CD8-positive, alpha-beta memory T cell (primary cell): ENCODE measurements at regions not wholly inside any gene's neighbourhood (a gene's known extent, or its start where the extent isn't known, plus 50 kb on each side); places are given as distances from the start of the nearest gene placed in this dataset.
"Not testable (repeated sequence)": the region's sequence is repeated elsewhere in the genome, so short reads cannot be mapped to it uniquely, and the experiment has no call there.

ENCODE experiments used
- CTCF ChIA-PET: fragments of 350-600 bp; sonication (Branson Sonifier 250); formaldehyde crosslinking; loops from one replicate; lab custom pipeline; 2021; ENCODE audit warnings: antibody characterized with exemption; lab: Charles Lee
- POLR2A ChIA-PET: fragments of 350-600 bp; sonication (Branson Sonifier 250); formaldehyde crosslinking; loops from one replicate; lab custom pipeline; 2021; ENCODE audit warnings: antibody characterized with exemption; lab: Charles Lee
- DNase-seq, 5 donors: peaks; one replicate each; pipeline versions ENCODE4 v3.0.0 to v3.0.0-alpha.2; 2020 to 2022; ENCODE audit warnings: mixed read lengths in 1 of 5
- H3K27ac ChIP-seq: one replicate; pipeline ENCODE4 v1.7.0; 2013; ENCODE audit warnings: low read depth, mild to moderate bottlenecking, low read length, moderate library complexity
- H3K27me3 ChIP-seq: 2 replicates; pipeline ENCODE4 v1.7.0; 2013; ENCODE audit warnings: low read length, mild to moderate bottlenecking; ENCODE audit not compliant: insufficient read depth, poor library complexity, severe bottlenecking
- H3K36me3 ChIP-seq: 2 replicates; pipeline ENCODE4 v1.7.0; 2013; ENCODE audit warnings: mild to moderate bottlenecking, low read length, moderate library complexity; ENCODE audit not compliant: insufficient read depth
- H3K4me1 ChIP-seq: 2 replicates; pipeline ENCODE4 v1.7.0; 2013; ENCODE audit warnings: mild to moderate bottlenecking, low read length, moderate library complexity; ENCODE audit not compliant: insufficient read depth
- H3K4me3 ChIP-seq: 2 replicates; pipeline ENCODE4 v1.7.0; 2013; ENCODE audit warnings: mild to moderate bottlenecking, low read length
- H3K9me3 ChIP-seq: 2 replicates; pipeline ENCODE4 v1.7.0; 2013; ENCODE audit warnings: mild to moderate bottlenecking, low read length
- H3K27ac Mint-ChIP-seq, 8 donors: one replicate each; pipeline ENCODE4 v1.8.0; 2020 to 2021; ENCODE audit warnings: mixed read lengths in 8 of 8, mild to moderate bottlenecking in 6 of 8, inconsistent platforms in 3 of 8, moderate library complexity in 3 of 8
- H3K27me3 Mint-ChIP-seq, 2 donors: one replicate each; pipeline ENCODE4 v1.8.0; 2020 to 2021; ENCODE audit warnings: mixed read lengths in 2 of 2, mild to moderate bottlenecking in 1 of 2, moderate library complexity in 1 of 2
- H3K36me3 Mint-ChIP-seq, 3 donors: one replicate each; pipeline ENCODE4 v1.8.0; 2020 to 2021; ENCODE audit warnings: mixed read lengths in 3 of 3, inconsistent platforms in 1 of 3, mild to moderate bottlenecking in 1 of 3
- H3K4me1 Mint-ChIP-seq, 3 donors: one replicate each; pipeline ENCODE4 v1.8.0; 2020 to 2021; ENCODE audit warnings: mixed read lengths in 3 of 3, inconsistent platforms in 1 of 3, mild to moderate bottlenecking in 1 of 3
- H3K4me3 Mint-ChIP-seq, 7 donors: one replicate each; pipeline ENCODE4 v1.8.0; 2020 to 2021; ENCODE audit warnings: mixed read lengths in 7 of 7, mild to moderate bottlenecking in 6 of 7, moderate library complexity in 4 of 7, inconsistent platforms in 2 of 7
- H3K9me3 Mint-ChIP-seq, 5 donors: one replicate each; pipeline ENCODE4 v1.8.0; 2020 to 2022; ENCODE audit warnings: mixed read lengths in 5 of 5, mild to moderate bottlenecking in 3 of 5, moderate library complexity in 2 of 5, inconsistent platforms in 1 of 5

- Histone ChIP-seq H3K9me3 (no peaks in the 10 kb centered on the region), H3K27me3 (no peaks in the 10 kb centered on the region), H3K27ac (no peak overlapping the region), H3K4me1 (no peaks in the 10 kb centered on the region), H3K4me3 (no peak overlapping the region), H3K36me3 (no peaks in the 10 kb centered on the region)
- Mint-ChIP-seq H3K27ac (no peak overlapping the region), H3K4me3 (no peak overlapping the region), H3K36me3 (no peaks in the 10 kb centered on the region), H3K4me1 (no peaks in the 10 kb centered on the region), H3K9me3 (no peaks in the 10 kb centered on the region), H3K27me3 (peaks cover 0 to 3% of the 10 kb centered on the region in 2 donors)
- CTCF ChIA-PET, result no interaction called here
- DNase-seq, result no peak
- POLR2A ChIA-PET, result no interaction called here
These were observed 611.3 kb upstream of the GJE1 start for GRCh38 chr6:141521440-141521839.

- Mint-ChIP-seq H3K4me1 (peaks cover 11 to 18% (median 15%) of the 10 kb centered on the region in 3 donors), H3K9me3 (no peaks in the 10 kb centered on the region), H3K4me3 (peak overlapping the region; percentile 10 to 73 (median 61)), H3K27me3 (peaks cover 0 to 3% of the 10 kb centered on the region in 2 donors), H3K27ac (peak overlapping the region in 2 of 8 donors; percentile 38 to 64), H3K36me3 (no peaks in the 10 kb centered on the region)
- POLR2A ChIA-PET, result no interaction called here
- Histone ChIP-seq H3K9me3 (no peaks in the 10 kb centered on the region), H3K36me3 (no peaks in the 10 kb centered on the region), H3K4me1 (no peaks in the 10 kb centered on the region), H3K27ac (no peak overlapping the region), H3K27me3 (no peaks in the 10 kb centered on the region), H3K4me3 (no peak overlapping the region)
- no peak for DNase-seq
- CTCF ChIA-PET, result interaction anchor here (1.2 kb wide), 1 partner anchor 30 kb away, joined by 3 read pairs; no protein-coding TSS in a partner anchor
These were observed 618.9 kb upstream of the GJE1 start for GRCh38 chr6:141513830-141514229.

DNA sequence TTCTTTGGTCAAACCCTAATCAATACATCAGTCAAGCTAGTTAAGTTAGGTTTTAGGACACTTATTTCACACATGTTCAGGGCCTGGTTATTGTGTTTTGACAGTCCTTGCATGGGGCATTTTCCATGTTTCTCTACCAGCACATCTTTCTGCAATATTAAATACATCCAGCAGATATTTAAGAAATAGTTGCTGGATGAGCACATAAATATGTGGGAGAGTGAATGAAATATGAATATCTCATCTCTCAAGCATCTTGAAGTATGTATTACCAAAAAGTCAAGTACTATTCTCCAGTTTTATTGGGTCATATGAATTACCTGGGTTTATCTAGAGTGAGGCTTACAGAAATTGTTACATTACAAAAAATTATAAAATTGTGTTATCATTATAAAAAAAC, 621.9 kb upstream of the GJE1 start:
- peaks cover 2 to 15% (median 2%) of the 10 kb centered on the region in 3 donors for H3K36me3 Mint-ChIP-seq
- no peak for DNase-seq
- H3K4me1 ChIP-seq, result no peaks in the 10 kb centered on the region
- no peak overlapping the region for H3K4me3 Mint-ChIP-seq
- H3K4me1 Mint-ChIP-seq, result peaks cover 11 to 18% (median 15%) of the 10 kb centered on the region in 3 donors
- H3K27me3 Mint-ChIP-seq, result no peaks in the 10 kb centered on the region
- H3K9me3 ChIP-seq, result peaks cover 4% of the 10 kb centered on the region
- ChIA-PET CTCF (no interaction called here), POLR2A (no interaction called here)
- H3K4me3 ChIP-seq, result no peak overlapping the region
- H3K27me3 ChIP-seq, result no peaks in the 10 kb centered on the region
- H3K9me3 Mint-ChIP-seq, result peaks cover 7 to 16% (median 13%) of the 10 kb centered on the region in 5 donors
- no peak overlapping the region for H3K27ac ChIP-seq
- no peak overlapping the region for H3K27ac Mint-ChIP-seq
- H3K36me3 ChIP-seq, result no peaks in the 10 kb centered on the region

- CTCF ChIA-PET, H3K27ac Mint-ChIP-seq, POLR2A ChIA-PET, H3K9me3 ChIP-seq, H3K4me1 Mint-ChIP-seq, H3K4me3 Mint-ChIP-seq, H3K27ac ChIP-seq, DNase-seq, H3K4me3 ChIP-seq, H3K27me3 Mint-ChIP-seq, H3K27me3 ChIP-seq, H3K36me3 ChIP-seq, H3K4me1 ChIP-seq: not testable (repeated sequence)
- Mint-ChIP-seq H3K36me3 (peaks cover 4 to 40% (median 5%) of the 10 kb centered on the region in 3 donors), H3K9me3 (peaks cover 14 to 30% (median 28%) of the 10 kb centered on the region in 5 donors)
These were observed 626.7 kb upstream of the GJE1 start for GRCh38 chr6:141506062-141506461.

GRCh38 chr6:141504318-141504717, 628.4 kb upstream of the GJE1 start:
- H3K27me3 ChIP-seq, POLR2A ChIA-PET, H3K4me1 ChIP-seq, H3K4me3 Mint-ChIP-seq, CTCF ChIA-PET, H3K27ac ChIP-seq, H3K27me3 Mint-ChIP-seq, H3K36me3 ChIP-seq, H3K4me1 Mint-ChIP-seq, DNase-seq, H3K4me3 ChIP-seq, H3K9me3 ChIP-seq: not testable (repeated sequence)
- Mint-ChIP-seq H3K36me3 (peaks cover 4 to 44% (median 5%) of the 10 kb centered on the region in 3 donors), H3K27ac (peak overlapping the region in 1 of 8 donors; percentile 34), H3K9me3 (peaks cover 14 to 30% (median 28%) of the 10 kb centered on the region in 5 donors)

DNA sequence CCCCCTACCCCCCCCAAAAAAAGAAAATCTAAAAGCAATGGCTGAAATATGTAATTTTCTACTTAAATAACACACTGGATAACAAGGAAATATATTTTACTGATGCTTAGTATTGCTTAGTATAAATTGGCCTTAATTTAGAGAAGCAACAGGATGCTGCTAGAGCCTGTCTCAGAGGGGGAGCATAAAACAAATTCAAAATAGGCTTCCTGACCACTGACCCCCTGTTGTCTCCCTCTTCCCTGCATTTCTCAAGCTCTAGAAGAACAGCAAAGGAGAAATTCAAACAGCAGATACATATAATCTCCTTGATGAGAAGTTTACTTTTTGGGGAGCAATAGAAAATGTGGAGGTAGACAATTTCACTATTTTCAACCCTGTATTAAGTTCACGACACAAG, 631.1 kb upstream of the GJE1 start:
- no peak for DNase-seq
- no peak overlapping the region for H3K27ac ChIP-seq
- no peaks in the 10 kb centered on the region for H3K4me1 ChIP-seq
- H3K9me3 Mint-ChIP-seq, result peaks cover 11 to 24% (median 22%) of the 10 kb centered on the region in 5 donors
- no peaks in the 10 kb centered on the region for H3K4me1 Mint-ChIP-seq
- no peak overlapping the region for H3K4me3 ChIP-seq
- H3K9me3 ChIP-seq, result peaks cover 4% of the 10 kb centered on the region
- H3K27ac Mint-ChIP-seq, result no peak overlapping the region
- H3K27me3 Mint-ChIP-seq, result peaks cover 0 to 5% of the 10 kb centered on the region in 2 donors
- H3K4me3 Mint-ChIP-seq, result no peak overlapping the region
- no peaks in the 10 kb centered on the region for H3K27me3 ChIP-seq
- ChIA-PET POLR2A (no interaction called here), CTCF (no interaction called here)
- peaks cover 4 to 37% (median 5%) of the 10 kb centered on the region in 3 donors for H3K36me3 Mint-ChIP-seq
- H3K36me3 ChIP-seq, result no peaks in the 10 kb centered on the region

DNA sequence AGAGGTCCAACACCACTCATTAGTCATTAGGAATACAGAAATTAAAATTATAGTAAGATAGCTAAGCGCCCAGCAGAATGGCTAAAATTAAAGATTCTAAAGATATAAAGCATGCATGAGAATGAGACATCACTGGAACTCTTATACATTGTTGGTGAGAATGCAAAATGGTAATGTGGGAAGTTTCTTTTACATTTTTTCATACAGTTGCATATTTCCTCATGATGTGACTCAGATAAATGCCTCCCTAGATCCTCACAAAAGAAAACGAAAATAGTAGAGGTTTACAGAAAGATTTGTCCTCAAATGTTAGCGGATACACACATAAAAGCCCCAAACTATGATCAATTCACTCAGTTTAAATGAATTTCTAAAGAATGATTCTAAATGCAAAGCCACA, 633.7 kb upstream of the GJE1 start:
- CTCF ChIA-PET, result no interaction called here
- no peaks in the 10 kb centered on the region for H3K4me1 Mint-ChIP-seq
- H3K4me3 Mint-ChIP-seq, result no peak overlapping the region

GRCh38 chr6:141492521-141493284, 640.0 kb upstream of the GJE1 start:
- H3K9me3 ChIP-seq, result no peaks in the 10 kb centered on the region
- peaks cover 5 to 8% (median 8%) of the 10 kb centered on the region in 3 donors for H3K4me1 Mint-ChIP-seq
- ChIA-PET CTCF (no interaction called here), POLR2A (no interaction called here)
- no peaks in the 10 kb centered on the region for H3K36me3 ChIP-seq
- H3K36me3 Mint-ChIP-seq, result no peaks in the 10 kb centered on the region
- H3K27me3 Mint-ChIP-seq, result no peaks in the 10 kb centered on the region
- no peak overlapping the region for H3K4me3 Mint-ChIP-seq
- H3K9me3 Mint-ChIP-seq, result peaks cover 0 to 8% (median 0%) of the 10 kb centered on the region in 5 donors
- no peak overlapping the region for H3K27ac ChIP-seq
- H3K4me3 ChIP-seq, result no peak overlapping the region
- no peak for DNase-seq
- H3K27ac Mint-ChIP-seq, result no peak overlapping the region
- H3K27me3 ChIP-seq, result no peaks in the 10 kb centered on the region
- H3K4me1 ChIP-seq, result no peaks in the 10 kb centered on the region

More for the DNA sequence above, 633.7 kb upstream of the GJE1 start:
- no peaks in the 10 kb centered on the region for H3K9me3 ChIP-seq
- H3K27me3 Mint-ChIP-seq, result peaks cover 0 to 4% of the 10 kb centered on the region in 2 donors
- no peak overlapping the region for H3K4me3 ChIP-seq
- no peak overlapping the region for H3K27ac Mint-ChIP-seq
- no peak for DNase-seq
- H3K36me3 Mint-ChIP-seq, result peaks cover 0 to 12% (median 0%) of the 10 kb centered on the region in 3 donors
- peaks cover 0 to 8% (median 0%) of the 10 kb centered on the region in 5 donors for H3K9me3 Mint-ChIP-seq
- no peaks in the 10 kb centered on the region for H3K27me3 ChIP-seq
- H3K36me3 ChIP-seq, result no peaks in the 10 kb centered on the region
- POLR2A ChIA-PET, result no interaction called here
- no peak overlapping the region for H3K27ac ChIP-seq
- no peaks in the 10 kb centered on the region for H3K4me1 ChIP-seq
